ENCODE measurements at regions not wholly inside any gene's neighbourhood (a gene's known extent, or its start where the extent isn't known, plus 50 kb on each side); places are given as distances from the start of the nearest gene placed in this dataset.

DNA sequence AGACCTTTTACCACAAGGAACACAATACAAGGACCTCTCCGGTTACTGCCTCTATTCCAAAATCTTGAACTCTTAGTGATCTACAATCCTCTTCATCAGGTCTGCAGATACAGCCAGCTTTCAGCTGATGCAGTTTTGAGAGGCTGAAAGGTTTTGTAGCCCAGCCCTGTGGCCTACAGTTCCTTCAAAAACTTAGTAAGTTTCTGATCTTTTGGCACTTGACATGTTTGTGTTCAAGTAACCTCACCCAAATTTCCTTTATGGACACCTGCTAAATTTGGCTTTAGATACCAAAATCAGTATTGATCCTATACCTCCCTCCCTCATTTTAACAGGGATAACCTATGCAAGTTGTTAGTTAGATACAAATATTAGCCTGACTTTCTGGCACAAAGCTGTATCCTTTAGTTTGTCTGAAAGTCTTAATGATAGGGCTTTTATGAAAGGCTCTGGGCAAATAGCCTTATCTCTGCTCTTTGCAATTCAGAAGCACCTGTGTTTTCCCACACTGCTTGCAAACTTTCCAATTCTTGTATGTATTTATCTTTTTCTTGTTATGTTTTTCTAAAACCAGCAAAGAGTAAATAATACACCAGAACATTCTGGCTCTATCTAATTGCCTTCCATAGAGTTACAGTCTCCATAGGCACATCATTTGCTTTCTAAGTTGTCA is 650.5 kb upstream of the KLHL29 start:
- 81 to 95% (median 88%) methylated on average over 1 of the region's 1 CpG for WGBS, 3 donors
- Histone ChIP-seq H3K36me3 (ENCODE audit: insufficient read depth in 1 of 2, low read depth in 1 of 2) (no peaks in the 10 kb centered on the region), H3K9me3 (no peaks in the 10 kb centered on the region), H3K27me3 (ENCODE audit: insufficient read depth in 3 of 3, low read length in 2 of 3) (no peaks in the 10 kb centered on the region), H3K4me1 (no peaks in the 10 kb centered on the region), H3K27ac (no peak overlapping the region), H3K4me3 (no peak overlapping the region)
- no peak for DNase-seq
- intact Hi-C loops (cut with DNase I) = no loop called here
- no peak for ATAC-seq
- TF ChIP-seq, protein P1, sequence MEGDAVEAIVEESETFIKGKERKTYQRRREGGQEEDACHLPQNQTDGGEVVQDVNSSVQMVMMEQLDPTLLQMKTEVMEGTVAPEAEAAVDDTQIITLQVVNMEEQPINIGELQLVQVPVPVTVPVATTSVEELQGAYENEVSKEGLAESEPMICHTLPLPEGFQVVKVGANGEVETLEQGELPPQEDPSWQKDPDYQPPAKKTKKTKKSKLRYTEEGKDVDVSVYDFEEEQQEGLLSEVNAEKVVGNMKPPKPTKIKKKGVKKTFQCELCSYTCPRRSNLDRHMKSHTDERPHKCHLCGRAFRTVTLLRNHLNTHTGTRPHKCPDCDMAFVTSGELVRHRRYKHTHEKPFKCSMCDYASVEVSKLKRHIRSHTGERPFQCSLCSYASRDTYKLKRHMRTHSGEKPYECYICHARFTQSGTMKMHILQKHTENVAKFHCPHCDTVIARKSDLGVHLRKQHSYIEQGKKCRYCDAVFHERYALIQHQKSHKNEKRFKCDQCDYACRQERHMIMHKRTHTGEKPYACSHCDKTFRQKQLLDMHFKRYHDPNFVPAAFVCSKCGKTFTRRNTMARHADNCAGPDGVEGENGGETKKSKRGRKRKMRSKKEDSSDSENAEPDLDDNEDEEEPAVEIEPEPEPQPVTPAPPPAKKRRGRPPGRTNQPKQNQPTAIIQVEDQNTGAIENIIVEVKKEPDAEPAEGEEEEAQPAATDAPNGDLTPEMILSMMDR (IDR thresholded peaks at IDR 0.05) = no peak

DNA sequence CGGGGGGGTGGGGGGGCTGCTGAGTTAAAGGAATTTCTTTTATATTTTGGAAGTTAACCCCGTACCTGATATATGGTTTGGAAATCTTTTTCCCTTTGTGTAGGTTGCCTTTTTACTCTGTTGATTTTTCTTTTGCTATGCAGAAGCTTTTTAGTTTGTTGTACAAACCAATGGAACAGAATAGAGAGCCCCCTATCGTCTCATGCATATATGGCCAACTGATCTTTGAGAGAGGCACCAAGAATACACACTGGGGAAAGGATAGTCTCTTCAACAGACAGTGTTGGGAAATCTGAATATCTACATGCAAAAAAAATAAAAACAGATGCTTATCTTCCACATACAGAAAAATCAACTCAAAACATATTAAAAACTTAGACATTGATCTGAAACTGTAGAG is 647.8 kb upstream of the KLHL29 start:
- H3K36me3 ChIP-seq (ENCODE audit: insufficient read depth in 1 of 2, low read depth in 1 of 2) = no peaks in the 10 kb centered on the region
- TF ChIP-seq, protein P1 (IDR thresholded peaks at IDR 0.05) = no peak

DNA sequence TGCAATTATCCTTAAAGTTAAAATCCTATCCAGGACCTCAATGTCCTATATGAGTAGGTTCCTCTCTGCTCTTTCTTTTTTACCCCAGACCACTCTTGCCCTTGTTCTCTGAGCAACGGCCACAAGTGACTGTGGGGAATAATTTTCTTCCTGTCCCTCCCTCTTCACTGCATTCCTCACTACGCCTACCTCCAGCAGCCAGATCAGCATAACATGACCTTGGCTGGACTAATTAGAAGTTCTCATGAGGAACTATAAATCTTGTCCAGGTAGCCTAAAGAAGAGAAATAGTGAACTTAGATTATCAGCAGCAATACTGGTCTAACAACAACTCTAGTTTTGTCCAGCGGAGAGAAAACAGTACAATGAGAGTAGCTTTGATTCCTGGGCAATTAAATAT is 643.8 kb upstream of the KLHL29 start:
- 14 to 22% (median 14%) methylated on average over 3 of the region's 3 CpGs for WGBS, 3 donors
- DNase-seq (no peak), ATAC-seq (no peak)
- Histone ChIP-seq H3K4me3 (no peak overlapping the region), H3K9me3 (no peaks in the 10 kb centered on the region), H3K27me3 (ENCODE audit: insufficient read depth in 3 of 3, low read length in 2 of 3) (no peaks in the 10 kb centered on the region), H3K27ac (no peak overlapping the region), H3K36me3 (ENCODE audit: insufficient read depth in 1 of 2, low read depth in 1 of 2) (no peaks in the 10 kb centered on the region), H3K4me1 (no peaks in the 10 kb centered on the region)
- TF ChIP-seq, protein P1 (IDR thresholded peaks at IDR 0.05) = no peak
- intact Hi-C loops (cut with DNase I) = no loop called here

More for the DNA sequence above, 647.8 kb upstream of the KLHL29 start:
- intact Hi-C loops (cut with DNase I) = no loop called here
- 57 to 70% (median 66%) methylated on average over 3 of the region's 3 CpGs for WGBS, 3 donors
- no peaks in the 10 kb centered on the region for H3K9me3 ChIP-seq
- ATAC-seq (no peak), DNase-seq (no peak)
- H3K27ac ChIP-seq = no peak overlapping the region
- no peak overlapping the region for H3K4me3 ChIP-seq
- no peaks in the 10 kb centered on the region for H3K4me1 ChIP-seq
- no peaks in the 10 kb centered on the region for H3K27me3 ChIP-seq (ENCODE audit: insufficient read depth in 3 of 3, low read length in 2 of 3)

DNA sequence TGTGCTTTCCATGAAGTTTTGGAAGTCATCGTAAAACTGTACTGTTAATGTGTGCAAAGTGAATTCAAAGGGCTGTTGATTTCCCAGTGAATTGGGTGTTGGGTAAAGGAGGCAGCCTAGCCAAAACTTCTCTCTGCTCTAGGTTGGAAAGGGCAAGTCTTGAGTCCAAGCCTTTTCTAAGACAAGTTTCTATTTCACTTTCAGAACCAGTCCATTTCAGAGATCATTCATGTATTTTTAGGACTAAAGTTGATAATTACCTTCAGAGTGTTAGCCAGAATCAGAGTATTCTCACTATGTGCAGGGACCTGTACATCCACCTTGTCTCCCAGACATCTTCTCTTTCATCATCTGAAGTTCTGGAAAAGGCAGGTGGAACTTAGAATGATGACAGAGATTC is 636.1 kb upstream of the KLHL29 start:
- ATAC-seq (no peak), DNase-seq (no peak)
- H3K27me3 ChIP-seq (ENCODE audit: insufficient read depth in 3 of 3, low read length in 2 of 3) = no peaks in the 10 kb centered on the region
- WGBS, 3 donors = 88 to 92% (median 91%) methylated on average over 1 of the region's 1 CpG
- no peaks in the 10 kb centered on the region for H3K4me1 ChIP-seq
- H3K4me3 ChIP-seq = no peak overlapping the region
- no peaks in the 10 kb centered on the region for H3K36me3 ChIP-seq (ENCODE audit: insufficient read depth in 1 of 2, low read depth in 1 of 2)
- H3K9me3 ChIP-seq = no peaks in the 10 kb centered on the region
- H3K27ac ChIP-seq = no peak overlapping the region
- TF ChIP-seq, protein P1 (IDR thresholded peaks at IDR 0.05) = no peak
- intact Hi-C loops (cut with DNase I) = loop anchor here in 1 of 2 donors (5.0 kb wide), 1 partner anchor 263 kb away; no protein-coding TSS in a partner anchor

DNA sequence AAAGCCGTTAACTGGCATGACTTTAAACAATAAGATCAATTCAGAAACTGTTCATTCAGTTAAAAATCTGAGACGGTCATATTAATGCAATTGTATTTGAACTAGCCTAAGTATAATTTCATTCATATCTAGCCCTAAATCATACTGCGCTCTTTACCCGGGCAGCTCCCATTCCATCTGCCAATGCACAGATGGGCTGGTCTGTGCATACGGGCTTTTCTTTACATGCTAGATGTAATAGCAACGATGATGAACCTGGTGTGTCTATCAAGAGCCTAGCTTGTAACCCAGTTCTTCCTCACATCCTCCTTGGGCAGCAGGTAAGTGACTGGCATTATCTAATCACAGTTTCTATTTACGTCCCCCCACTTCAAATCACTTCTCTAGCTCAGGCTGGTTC is 631.5 kb upstream of the KLHL29 start:
- ATAC-seq (no peak), DNase-seq (no peak)
- H3K9me3 ChIP-seq = no peaks in the 10 kb centered on the region
- 68 to 72% (median 69%) methylated on average over 7 of the region's 7 CpGs for WGBS, 3 donors
- no peak overlapping the region for H3K27ac ChIP-seq
- no peak overlapping the region for H3K4me3 ChIP-seq
- H3K27me3 ChIP-seq (ENCODE audit: insufficient read depth in 3 of 3, low read length in 2 of 3) = peaks cover 0 to under 1% (median 0%) of the 10 kb centered on the region in 3 donors
- no peaks in the 10 kb centered on the region for H3K36me3 ChIP-seq (ENCODE audit: insufficient read depth in 1 of 2, low read depth in 1 of 2)
- no peaks in the 10 kb centered on the region for H3K4me1 ChIP-seq
- TF ChIP-seq, protein P1 (IDR thresholded peaks at IDR 0.05) = no peak
- intact Hi-C loops (cut with DNase I) = no loop called here

All from psoas muscle (tissue), 7 donors.